Skeletal muscle satellite cell (primary cell): ENCODE measurements at regions not wholly inside any gene's neighbourhood (a gene's known extent, or its start where the extent isn't known, plus 50 kb on each side); places are given as distances from the start of the nearest gene placed in this dataset.
"Not testable (repeated sequence)": the region's sequence is repeated elsewhere in the genome, so short reads cannot be mapped to it uniquely, and the experiment has no call there.

Experiments used
- H3K27me3 ChIP-seq: 2 replicates; pipeline ENCODE4 v1.7.0; 2013; ENCODE audit warnings: low read length; ENCODE audit not compliant: control insufficient read depth, insufficient read depth
- H3K36me3 ChIP-seq: 2 replicates; pipeline ENCODE4 v1.7.0; 2013; ENCODE audit warnings: mild to moderate bottlenecking, control low read depth, low read length; ENCODE audit not compliant: insufficient read depth
- H3K4me1 ChIP-seq: 2 replicates; pipeline ENCODE4 v1.7.0; 2013; ENCODE audit warnings: low read length; ENCODE audit not compliant: control insufficient read depth, insufficient read depth
- H3K4me2 ChIP-seq: 2 replicates; pipeline ENCODE4 v1.7.0; 2013; ENCODE audit warnings: mild to moderate bottlenecking, low read length
- H3K4me3 ChIP-seq: 2 replicates; pipeline ENCODE4 v1.7.0; 2013; ENCODE audit warnings: low read length
- H3K9ac ChIP-seq: 2 replicates; pipeline ENCODE4 v1.7.0; 2013; ENCODE audit warnings: mild to moderate bottlenecking, low read depth, low read length, moderate library complexity
- H3K9me3 ChIP-seq: replicated peaks from 2 replicates; pipeline ENCODE4 v1.7.0; 2013; ENCODE audit warnings: mild to moderate bottlenecking, control low read depth, low read length

DNA sequence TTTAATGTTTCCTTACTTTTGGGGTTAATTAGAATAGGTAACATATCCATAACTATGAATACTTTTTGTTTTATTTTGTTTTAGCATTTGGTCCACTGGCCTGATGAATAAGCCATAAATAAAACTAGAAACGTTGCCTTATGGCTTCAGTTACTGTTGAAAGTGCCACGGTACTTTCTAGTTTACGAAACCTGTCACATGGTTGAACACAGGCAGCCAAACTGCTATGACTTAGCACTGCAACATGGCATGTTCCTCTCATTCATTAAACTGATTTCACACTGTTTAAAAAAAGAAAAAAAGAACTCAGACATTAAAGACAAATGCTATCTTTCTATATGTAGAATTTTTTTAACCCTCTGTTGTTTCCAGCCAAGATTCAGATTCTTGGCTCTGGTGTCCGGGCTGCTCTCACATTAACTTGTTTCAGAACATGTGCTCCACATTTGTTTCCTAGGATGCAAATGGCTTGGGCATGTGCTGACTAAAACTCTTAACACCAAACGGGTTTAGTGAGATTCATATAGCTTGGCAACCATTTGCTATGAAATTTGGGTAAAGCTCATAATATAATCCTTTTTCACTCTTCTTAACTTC is 323.9 kb upstream of the RND3 start:
- Histone ChIP-seq H3K9ac (no peak overlapping the region), H3K4me2 (no peak overlapping the region), H3K4me3 (no peak overlapping the region), H3K36me3 (no peaks in the 10 kb centered on the region), H3K27me3 (no peaks in the 10 kb centered on the region), H3K4me1 (no peaks in the 10 kb centered on the region), H3K9me3 (no peaks in the 10 kb centered on the region)

DNA sequence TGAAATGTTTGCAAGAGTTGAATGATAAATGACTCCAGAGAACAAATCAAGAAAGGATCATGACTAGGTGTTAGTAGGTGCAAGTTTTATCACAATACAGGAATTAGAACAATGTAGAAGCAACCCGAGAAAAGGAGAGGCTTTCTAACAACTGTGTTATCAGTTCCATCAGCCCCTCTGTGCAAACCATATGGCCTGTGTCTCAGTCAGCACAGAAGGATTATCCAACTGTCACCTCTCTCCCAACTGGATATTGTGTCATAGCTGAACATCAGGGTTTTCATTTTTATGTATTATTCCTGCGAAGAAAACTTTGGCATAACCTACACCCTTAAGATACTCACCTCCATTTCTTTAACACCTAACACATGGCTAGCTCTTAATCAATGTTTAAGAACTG is 321.6 kb upstream of the RND3 start:
- no peaks in the 10 kb centered on the region for H3K36me3 ChIP-seq
- H3K9me3 ChIP-seq, result no peaks in the 10 kb centered on the region
- no peaks in the 10 kb centered on the region for H3K27me3 ChIP-seq
- no peaks in the 10 kb centered on the region for H3K4me1 ChIP-seq
- H3K9ac ChIP-seq, result no peak overlapping the region
- no peak overlapping the region for H3K4me2 ChIP-seq
- no peak overlapping the region for H3K4me3 ChIP-seq

DNA sequence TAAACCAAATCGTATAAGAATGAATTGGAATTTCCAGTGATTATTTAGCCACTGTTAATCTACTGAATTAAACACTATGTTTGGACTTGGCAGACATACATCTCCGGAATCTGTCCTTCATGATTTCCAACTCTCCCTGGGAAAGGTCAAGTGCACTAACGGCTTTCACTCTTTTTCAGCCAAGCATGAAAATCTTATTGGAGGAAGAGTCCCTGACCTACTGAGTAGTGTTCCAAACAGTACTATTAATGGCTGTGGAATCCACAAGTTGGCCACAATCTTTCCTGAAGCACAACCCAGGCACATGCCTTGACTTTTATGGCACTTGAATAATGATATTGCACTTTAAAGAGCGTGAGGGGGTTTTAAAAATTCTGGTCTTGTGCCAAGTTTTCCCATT is 318.9 kb upstream of the RND3 start:
- Histone ChIP-seq H3K4me1 (no peaks in the 10 kb centered on the region), H3K9me3 (no peaks in the 10 kb centered on the region), H3K9ac (no peak overlapping the region), H3K4me2 (no peak overlapping the region), H3K4me3 (no peak overlapping the region), H3K36me3 (no peaks in the 10 kb centered on the region), H3K27me3 (no peaks in the 10 kb centered on the region)

DNA sequence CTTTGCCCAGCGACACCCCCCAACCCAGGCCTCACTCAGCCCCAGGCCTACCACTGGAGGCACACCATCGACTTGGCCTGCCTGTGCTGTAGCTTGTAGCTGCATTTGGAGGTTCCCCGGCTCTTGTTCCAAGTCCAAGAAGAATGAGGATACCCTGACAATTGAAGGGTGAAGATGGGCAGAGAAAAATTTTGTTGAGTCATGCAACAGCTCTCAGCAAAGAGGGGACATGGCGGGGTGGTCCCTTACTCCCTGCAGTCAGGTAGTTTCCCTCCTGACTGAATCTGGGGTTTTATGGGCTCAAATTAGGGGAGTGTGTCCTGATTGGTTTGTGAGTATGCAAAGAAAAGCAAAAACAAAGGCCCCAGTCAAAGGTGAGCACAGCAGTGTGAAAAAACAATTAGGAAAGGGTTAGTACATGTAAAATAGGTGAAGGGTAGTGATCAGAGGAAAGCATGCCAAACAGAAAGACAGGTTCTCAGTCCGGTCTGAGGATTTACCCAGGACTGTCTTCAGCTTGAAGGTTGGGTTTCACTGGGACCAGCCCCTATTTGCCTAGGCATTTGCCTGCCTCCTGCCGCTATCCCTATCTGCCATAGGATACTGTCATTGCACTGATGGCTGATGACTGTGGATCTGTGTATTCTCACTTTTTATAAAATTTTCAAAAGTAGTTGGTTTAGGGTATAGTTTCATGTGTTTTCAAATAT is 316.4 kb upstream of the RND3 start:
- H3K4me1 ChIP-seq, result no peaks in the 10 kb centered on the region
- no peaks in the 10 kb centered on the region for H3K9me3 ChIP-seq
- no peak overlapping the region for H3K9ac ChIP-seq
- H3K4me2 ChIP-seq, result no peak overlapping the region
- H3K27me3 ChIP-seq, result no peaks in the 10 kb centered on the region
- no peak overlapping the region for H3K4me3 ChIP-seq
- no peaks in the 10 kb centered on the region for H3K36me3 ChIP-seq

DNA sequence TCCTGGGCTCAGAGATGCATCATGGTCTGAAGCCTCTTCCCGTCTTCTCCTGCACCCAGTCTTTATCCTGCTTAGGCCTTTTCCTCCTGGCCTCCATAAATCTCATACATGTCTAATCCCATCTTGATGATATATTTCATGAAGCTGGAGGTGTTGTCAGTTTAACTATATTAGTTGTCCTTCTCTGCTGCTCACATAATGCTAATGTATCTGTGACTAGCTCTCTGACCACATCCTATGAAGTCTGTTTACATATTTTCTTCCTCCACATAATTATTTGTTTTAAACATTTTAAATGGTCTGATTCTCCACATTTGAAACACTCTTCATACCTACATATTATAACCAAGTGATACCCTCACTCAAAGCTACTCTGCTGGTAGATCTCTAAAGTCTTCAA is 315.2 kb upstream of the RND3 start:
- no peaks in the 10 kb centered on the region for H3K36me3 ChIP-seq
- no peak overlapping the region for H3K4me2 ChIP-seq
- no peaks in the 10 kb centered on the region for H3K9me3 ChIP-seq
- no peak overlapping the region for H3K4me3 ChIP-seq
- H3K4me1 ChIP-seq, result no peaks in the 10 kb centered on the region
- H3K9ac ChIP-seq, result no peak overlapping the region
- no peaks in the 10 kb centered on the region for H3K27me3 ChIP-seq

DNA sequence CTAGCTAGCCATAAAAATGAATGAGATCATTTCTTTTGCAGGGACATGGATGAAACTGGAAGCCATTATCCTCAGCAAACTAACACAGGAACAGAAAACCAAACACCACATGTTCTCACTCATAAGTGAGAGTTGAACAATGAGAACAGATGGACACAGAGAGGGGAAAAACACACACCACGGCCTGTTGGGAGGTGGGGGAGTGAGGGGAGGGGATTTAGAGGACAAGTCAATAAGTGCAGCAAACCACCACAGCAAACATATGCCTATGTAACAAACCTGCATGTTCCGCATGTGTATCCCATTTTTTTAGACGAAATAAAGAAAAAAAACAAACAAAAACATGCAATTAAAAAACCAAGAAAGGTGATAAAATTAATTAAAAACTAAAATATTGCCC is 308.8 kb upstream of the RND3 start:
- H3K9ac ChIP-seq, result not testable (repeated sequence)

DNA sequence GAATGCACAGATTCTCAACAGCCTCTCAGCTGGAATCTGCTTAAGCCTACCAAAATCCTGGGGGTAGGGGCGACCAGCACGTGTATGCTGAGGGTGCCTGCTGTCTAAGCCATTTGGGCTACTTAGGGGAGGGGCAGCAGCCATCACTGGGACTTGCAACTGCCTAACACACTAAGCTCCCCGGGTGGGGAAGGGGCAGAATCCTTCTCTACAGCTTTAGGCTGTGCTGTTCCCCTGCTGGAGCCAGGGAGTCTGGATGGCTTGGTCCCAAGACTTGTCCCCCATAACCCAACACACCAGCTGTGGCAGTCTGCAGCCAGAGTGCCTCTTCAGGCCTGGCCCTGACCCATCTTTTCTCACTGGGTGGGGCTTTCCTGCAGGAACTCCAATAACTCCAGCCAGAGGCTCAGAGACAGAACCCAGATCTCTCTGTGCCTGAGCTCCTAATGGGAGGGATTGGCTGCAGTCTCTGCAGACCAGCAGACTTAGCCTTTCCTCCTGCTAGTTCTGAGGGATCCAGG is 305.4 kb upstream of the RND3 start:
- H3K9me3 ChIP-seq, result no peaks in the 10 kb centered on the region
- H3K4me2 ChIP-seq, result no peak overlapping the region
- H3K4me3 ChIP-seq, result no peak overlapping the region
- H3K4me1 ChIP-seq, result no peaks in the 10 kb centered on the region
- no peak overlapping the region for H3K9ac ChIP-seq
- H3K36me3 ChIP-seq, result no peaks in the 10 kb centered on the region
- no peaks in the 10 kb centered on the region for H3K27me3 ChIP-seq

More for the DNA sequence above, 308.8 kb upstream of the RND3 start:
- H3K36me3 ChIP-seq, H3K4me3 ChIP-seq, H3K4me2 ChIP-seq, H3K27me3 ChIP-seq, H3K9me3 ChIP-seq, H3K4me1 ChIP-seq: not testable (repeated sequence)

DNA sequence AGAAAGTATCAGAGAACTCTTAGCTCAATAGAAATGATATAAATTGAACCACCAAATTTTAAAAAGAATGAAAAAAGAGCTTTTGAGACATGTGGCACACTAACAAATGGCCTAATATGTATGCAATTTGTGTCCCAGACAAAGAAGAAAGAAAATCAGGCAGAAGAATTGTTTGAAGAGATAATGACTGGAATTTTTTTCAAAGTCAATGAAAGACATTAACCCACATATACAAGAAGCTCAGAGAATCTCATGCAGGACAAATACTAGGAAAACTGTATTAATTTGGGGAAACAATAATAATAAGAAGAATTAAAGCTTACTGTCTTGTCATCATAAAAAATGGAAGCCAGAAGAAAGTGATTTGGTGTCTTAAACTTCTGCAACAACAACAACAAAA is 304.1 kb upstream of the RND3 start:
- Histone ChIP-seq H3K4me1 (no peaks in the 10 kb centered on the region), H3K4me2 (no peak overlapping the region), H3K27me3 (no peaks in the 10 kb centered on the region), H3K9ac (no peak overlapping the region), H3K9me3 (no peaks in the 10 kb centered on the region), H3K4me3 (no peak overlapping the region), H3K36me3 (no peaks in the 10 kb centered on the region)

DNA sequence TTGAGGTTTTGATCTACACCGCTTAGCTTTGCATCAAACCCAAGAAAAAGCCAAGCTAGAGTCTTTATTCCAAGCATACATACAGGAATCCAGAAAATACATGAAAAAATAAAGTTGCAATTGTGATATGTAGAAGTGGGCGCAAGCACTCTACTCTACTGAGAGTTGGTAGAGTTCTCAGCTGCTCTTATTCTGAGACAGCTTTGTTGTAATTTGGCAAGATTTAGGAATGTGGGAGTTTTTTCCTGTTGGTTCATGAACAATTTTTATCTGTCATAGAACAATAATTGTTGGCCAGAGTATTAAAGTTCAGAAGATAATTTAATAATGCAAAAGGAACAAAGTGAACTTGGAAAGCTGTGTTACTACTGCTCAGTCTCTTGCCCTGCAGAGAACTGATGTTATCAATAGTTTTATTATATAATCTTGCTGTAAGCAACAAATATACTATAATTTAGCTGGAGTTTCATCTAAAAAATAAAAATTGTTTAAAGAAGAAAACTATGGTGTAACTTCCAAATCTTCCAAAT is 302.0 kb upstream of the RND3 start:
- no peak overlapping the region for H3K4me3 ChIP-seq
- H3K9me3 ChIP-seq, result no peaks in the 10 kb centered on the region
- no peaks in the 10 kb centered on the region for H3K27me3 ChIP-seq
- no peaks in the 10 kb centered on the region for H3K36me3 ChIP-seq
- no peaks in the 10 kb centered on the region for H3K4me1 ChIP-seq
- H3K4me2 ChIP-seq, result no peak overlapping the region
- H3K9ac ChIP-seq, result no peak overlapping the region

DNA sequence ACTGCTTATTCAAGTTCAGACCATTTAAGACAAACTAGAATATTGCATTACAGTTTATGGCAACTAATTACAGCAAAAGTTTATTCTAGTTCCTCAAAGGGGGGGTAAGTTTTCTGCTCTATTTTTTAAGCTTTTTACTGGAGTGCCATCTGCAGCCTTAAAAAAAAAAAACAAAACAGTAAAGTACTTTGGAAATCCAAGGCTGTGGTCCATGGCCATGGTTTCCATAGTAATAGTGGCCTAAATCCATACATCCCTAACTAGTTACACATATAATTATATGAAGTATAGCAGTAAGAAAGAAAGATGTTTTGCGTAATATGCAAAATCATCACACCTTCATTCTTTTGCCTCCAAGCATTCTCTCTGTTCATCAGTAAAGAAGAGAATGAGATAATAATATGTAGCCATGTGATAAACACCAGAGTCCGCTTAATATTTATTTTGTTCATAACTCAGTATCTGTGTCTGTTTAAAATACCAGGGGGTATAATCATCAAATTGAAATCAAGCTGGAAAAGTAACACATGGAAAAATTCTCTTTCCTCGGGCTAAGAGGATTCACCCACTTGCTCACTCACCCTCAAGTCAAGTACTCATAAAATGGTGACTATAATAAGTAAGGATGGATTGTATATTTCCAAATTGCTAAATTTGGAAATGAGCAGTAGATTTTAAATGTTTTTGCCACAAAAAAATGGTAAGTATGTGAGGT is 301.1 kb upstream of the RND3 start:
- H3K4me1 ChIP-seq, result no peaks in the 10 kb centered on the region
- no peaks in the 10 kb centered on the region for H3K36me3 ChIP-seq
- H3K9me3 ChIP-seq, result no peaks in the 10 kb centered on the region
- H3K4me3 ChIP-seq, result no peak overlapping the region
- no peaks in the 10 kb centered on the region for H3K27me3 ChIP-seq
- H3K4me2 ChIP-seq, result no peak overlapping the region
- no peak overlapping the region for H3K9ac ChIP-seq

DNA sequence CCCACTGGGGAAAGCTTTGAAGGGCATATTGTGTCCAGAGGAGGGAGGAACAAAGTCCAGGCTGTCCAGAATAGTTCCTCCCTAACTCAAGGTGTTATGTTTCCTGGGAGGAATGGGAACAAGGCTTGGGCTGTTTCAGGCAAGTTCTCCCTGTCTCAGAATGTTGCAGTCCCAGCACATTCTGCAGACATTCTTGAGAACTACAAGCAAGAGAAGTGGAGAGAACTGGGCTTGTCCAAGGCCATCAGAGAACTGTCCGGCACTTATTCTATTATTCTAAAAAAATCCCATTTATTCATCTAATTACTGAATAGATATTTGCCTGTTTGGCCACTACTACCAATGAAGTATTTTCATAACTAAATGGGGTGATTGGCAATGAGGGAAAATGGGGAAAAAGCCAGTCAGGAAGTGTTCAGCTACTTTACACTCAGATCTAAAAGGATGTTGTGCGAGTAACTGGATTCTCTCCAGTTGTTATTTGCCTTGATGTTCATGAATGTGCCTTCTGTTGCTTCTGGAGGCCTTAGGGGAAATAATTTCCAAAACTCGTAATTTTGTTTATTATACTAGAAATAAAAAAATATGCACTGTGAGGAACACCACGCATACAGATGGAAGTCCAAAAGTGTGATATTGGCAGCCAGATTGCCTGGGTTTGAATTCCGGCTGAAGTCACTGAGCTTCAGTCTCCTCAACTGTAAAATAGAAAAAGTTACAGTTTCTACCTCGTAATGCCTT is 300.1 kb upstream of the RND3 start:
- H3K4me3 ChIP-seq, result no peak overlapping the region
- no peaks in the 10 kb centered on the region for H3K9me3 ChIP-seq
- H3K4me1 ChIP-seq, result no peaks in the 10 kb centered on the region
- H3K27me3 ChIP-seq, result no peaks in the 10 kb centered on the region
- H3K4me2 ChIP-seq, result no peak overlapping the region
- no peak overlapping the region for H3K9ac ChIP-seq
- H3K36me3 ChIP-seq, result no peaks in the 10 kb centered on the region
